H1 (cell line): ENCODE measurements at regions not wholly inside any gene's neighbourhood (a gene's known extent, or its start where the extent isn't known, plus 50 kb on each side); places are given as distances from the start of the nearest gene placed in this dataset.

ENCODE experiments used
- CBX5 ChIP-seq: fragments of 300-800, 300-1000 bp; sonication (generic); IDR thresholded peaks from 2 replicates; pipeline ENCODE4 v1.7.1; 2016; ENCODE audit warnings: antibody characterized with exemption, low read length, low read depth
- JUN ChIP-seq: IDR thresholded peaks from 2 replicates; pipeline ENCODE4 v1.6.1; 2011; ENCODE audit warnings: low read depth, mild to moderate bottlenecking, improper control_type of control experiment, low read length
- KDM1A ChIP-seq: fragments of 200-600, 300-600 bp; sonication (generic); IDR thresholded peaks from 2 replicates; pipeline ENCODE4 v1.7.1; 2016; ENCODE audit warnings: mild to moderate bottlenecking, low read length, borderline replicate concordance
- POLR2A ChIP-seq, 2 experiments: IDR thresholded peaks; 1 replicate in 1 of 2; 2 replicates in 1 of 2; pipeline ENCODE4 v1.6.1; 2011; ENCODE audit warnings: low read depth in 2 of 2, low read length in 2 of 2, mild to moderate bottlenecking in 2 of 2; ENCODE audit errors: control extremely low read depth in 1 of 2

DNA sequence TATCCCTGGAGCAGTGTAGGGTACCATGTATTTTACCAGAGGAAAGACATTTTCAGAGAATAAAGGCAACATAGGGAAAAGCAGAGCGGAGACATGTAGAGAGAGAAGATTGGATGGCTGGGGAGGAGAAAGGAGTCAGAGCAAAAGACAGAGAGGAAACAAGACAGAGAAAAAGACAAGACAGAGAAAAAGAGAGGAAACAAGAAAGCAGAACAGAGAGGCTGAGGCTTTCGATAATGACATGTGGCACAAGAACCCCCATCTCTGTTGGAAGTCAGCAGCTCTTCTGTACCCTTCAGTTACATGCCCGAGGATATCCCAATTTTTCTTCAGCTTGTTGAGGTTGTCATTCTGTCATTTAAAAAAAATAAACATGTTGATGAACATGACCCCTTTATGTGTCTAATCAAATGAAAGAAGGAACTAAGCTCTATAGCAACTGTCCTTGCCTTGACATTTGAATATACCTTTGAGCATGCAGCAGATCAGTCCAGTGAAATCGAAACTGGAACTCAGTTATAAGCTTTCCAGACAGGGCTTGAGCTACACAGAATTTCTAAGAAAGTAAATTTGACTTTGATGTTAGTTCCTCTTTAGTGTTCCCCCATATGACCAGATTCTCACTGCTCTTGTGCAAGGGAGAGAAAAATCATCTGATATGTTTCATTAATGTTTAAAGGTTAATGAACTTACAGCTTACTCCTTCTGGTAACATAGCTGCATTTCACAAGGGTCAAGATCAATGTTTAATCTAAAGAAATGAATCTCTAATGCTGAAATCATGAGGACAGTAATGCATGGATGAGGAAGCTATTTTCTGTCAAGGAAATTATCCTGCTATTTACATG, 75.1 kb upstream of the SP4 start:
- TF ChIP-seq POLR2A (IDR thresholded peaks at IDR 0.05; ENCODE audit: control extremely low read depth in 1 of 2, low read depth in 2 of 2, low read length in 2 of 2) (no peak), KDM1A (no peak), CBX5 (no peak), JUN (no peak)
